NCI-H2029 (cell line): ENCODE measurements at regions not wholly inside any gene's neighbourhood (a gene's known extent, or its start where the extent isn't known, plus 50 kb on each side); places are given as distances from the start of the nearest gene placed in this dataset.

ENCODE experiments used
- DNase-seq: peaks from one replicate; lab custom pipeline; 2025; lab: John Stamatoyannopoulos, UW

- peak; percentile 40 for DNase-seq
These were observed 132.3 kb downstream of the TMEM132E start for GRCh38 chr17:34711646-34712045.

- DNase-seq: no peak
These were observed 130.8 kb downstream of the TMEM132E start for GRCh38 chr17:34710226-34710625.

GRCh38 chr17:34709158-34709754, 129.9 kb downstream of the TMEM132E start:
- DNase-seq: no peak

- DNase-seq: no peak
These were observed 126.6 kb downstream of the TMEM132E start for GRCh38 chr17:34706029-34706428.

GRCh38 chr17:34703533-34703932, 124.2 kb downstream of the TMEM132E start:
- no peak for DNase-seq

- no peak for DNase-seq
These were observed 119.8 kb downstream of the TMEM132E start for GRCh38 chr17:34699181-34699580.

GRCh38 chr17:34692920-34693319, 113.5 kb downstream of the TMEM132E start:
- DNase-seq: no peak
